ENCODE measurements at regions not wholly inside any gene's neighbourhood (a gene's known extent, or its start where the extent isn't known, plus 50 kb on each side); places are given as distances from the start of the nearest gene placed in this dataset.
A peak's percentile ranks its signal among the peaks of the same experiment; 100 is the strongest.

DNA sequence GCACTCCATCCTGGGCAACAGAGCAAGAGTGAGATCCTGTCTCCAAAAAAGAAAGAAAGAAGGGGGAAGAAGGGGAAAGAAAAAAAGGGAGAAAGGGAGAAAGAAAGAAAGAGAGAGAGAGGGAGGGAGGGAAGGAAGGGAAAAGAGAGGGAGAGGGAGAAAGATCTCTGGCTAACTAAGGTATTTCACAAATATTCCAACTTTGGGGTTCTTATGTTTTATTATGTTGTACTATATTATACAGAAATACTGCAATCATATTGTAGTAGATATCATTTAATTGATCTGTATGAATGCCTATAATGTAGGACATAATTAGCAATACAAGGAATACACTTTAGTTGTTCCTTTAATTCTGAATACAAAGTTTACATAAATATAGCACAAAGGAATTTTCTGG, 70.1 kb upstream of the STAM2 start:
- Histone ChIP-seq H3K9me3 (no peaks in the 10 kb centered on the region), H3K27ac (no peak overlapping the region), H3K4me1 (peaks cover 0 to 26% (median 9%) of the 10 kb centered on the region in 4 donors), H3K27me3 (no peaks in the 10 kb centered on the region), H3K4me3 (no peak overlapping the region), H3K36me3 (no peaks in the 10 kb centered on the region)
- no peak for DNase-seq (ENCODE audit: low spot score in 2 of 2)
- TF ChIP-seq, protein P1, sequence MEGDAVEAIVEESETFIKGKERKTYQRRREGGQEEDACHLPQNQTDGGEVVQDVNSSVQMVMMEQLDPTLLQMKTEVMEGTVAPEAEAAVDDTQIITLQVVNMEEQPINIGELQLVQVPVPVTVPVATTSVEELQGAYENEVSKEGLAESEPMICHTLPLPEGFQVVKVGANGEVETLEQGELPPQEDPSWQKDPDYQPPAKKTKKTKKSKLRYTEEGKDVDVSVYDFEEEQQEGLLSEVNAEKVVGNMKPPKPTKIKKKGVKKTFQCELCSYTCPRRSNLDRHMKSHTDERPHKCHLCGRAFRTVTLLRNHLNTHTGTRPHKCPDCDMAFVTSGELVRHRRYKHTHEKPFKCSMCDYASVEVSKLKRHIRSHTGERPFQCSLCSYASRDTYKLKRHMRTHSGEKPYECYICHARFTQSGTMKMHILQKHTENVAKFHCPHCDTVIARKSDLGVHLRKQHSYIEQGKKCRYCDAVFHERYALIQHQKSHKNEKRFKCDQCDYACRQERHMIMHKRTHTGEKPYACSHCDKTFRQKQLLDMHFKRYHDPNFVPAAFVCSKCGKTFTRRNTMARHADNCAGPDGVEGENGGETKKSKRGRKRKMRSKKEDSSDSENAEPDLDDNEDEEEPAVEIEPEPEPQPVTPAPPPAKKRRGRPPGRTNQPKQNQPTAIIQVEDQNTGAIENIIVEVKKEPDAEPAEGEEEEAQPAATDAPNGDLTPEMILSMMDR (IDR thresholded peaks at IDR 0.05) = no peak
- no peak for TF ChIP-seq EP300 (IDR thresholded peaks at IDR 0.05)
- no peak for TF ChIP-seq POLR2A (IDR thresholded peaks at IDR 0.05)

DNA sequence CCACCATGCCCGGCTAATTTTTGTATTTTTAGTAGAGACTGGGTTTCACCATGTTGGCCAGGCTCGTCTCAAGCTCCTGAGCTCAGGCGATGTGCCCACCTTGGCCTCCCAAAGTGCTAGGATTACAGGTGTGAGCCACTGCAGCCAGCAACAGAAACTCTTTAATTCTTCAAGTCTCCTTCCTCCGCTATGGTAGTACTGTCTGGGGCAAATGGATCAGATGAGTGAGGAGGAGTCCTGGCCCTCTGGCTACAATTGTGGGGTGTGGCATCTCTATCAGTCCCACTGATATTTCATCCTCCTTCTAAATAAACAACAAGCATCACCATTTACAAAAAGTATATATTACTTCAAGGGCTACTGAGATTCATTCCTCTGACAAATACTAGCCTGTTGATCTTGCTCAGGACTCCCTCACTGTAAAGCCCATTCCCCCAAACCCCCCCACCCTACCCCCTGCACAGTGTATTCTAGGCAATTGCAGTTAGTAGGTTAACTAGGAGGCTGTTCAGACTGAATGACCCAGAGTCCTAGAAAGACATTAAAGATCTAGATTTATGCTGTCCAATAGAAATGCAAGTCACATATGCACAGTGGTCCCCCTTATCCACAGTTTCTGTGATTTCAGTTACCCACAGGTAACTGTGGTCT, 71.2 kb upstream of the STAM2 start:
- DNase-seq (ENCODE audit: low spot score in 2 of 2) = no peak
- H3K4me1 ChIP-seq = peaks cover 0 to 26% (median 9%) of the 10 kb centered on the region in 4 donors
- no peak overlapping the region for H3K4me3 ChIP-seq
- TF ChIP-seq POLR2A (IDR thresholded peaks at IDR 0.05) = no peak
- no peak for TF ChIP-seq EP300 (IDR thresholded peaks at IDR 0.05)
- TF ChIP-seq, protein P1 (IDR thresholded peaks at IDR 0.05) = no peak
- no peaks in the 10 kb centered on the region for H3K27me3 ChIP-seq
- no peaks in the 10 kb centered on the region for H3K36me3 ChIP-seq
- 90 to 100% methylated on average over 4 of the region's 4 CpGs for WGBS, 2 donors
- no peaks in the 10 kb centered on the region for H3K9me3 ChIP-seq
- H3K27ac ChIP-seq = peak overlapping the region in 1 of 4 donors; percentile 18

DNA sequence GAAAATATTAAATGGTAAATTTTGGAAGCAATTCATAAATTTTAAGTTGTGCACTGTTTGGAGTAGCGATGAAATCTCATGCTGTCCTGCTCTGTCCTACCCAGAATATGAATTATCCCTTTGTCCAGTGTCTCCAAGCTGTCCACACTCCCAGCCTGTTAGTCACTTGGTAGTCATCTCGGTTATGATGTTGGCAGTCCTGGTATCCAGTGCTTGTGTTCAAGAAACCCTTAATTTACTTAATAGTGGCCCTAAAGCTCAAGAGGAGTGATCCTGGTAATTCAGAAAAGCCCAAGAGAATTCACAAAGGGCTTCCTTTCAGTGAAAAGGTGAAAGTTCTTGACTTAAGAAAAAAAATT, 71.8 kb upstream of the STAM2 start:
- 41 to 49% methylated on average over 2 of the region's 2 CpGs for WGBS, 2 donors
- Histone ChIP-seq H3K27ac (no peak overlapping the region), H3K36me3 (no peaks in the 10 kb centered on the region), H3K4me3 (no peak overlapping the region), H3K9me3 (no peaks in the 10 kb centered on the region), H3K27me3 (no peaks in the 10 kb centered on the region), H3K4me1 (peaks cover 0 to 26% (median 9%) of the 10 kb centered on the region in 4 donors)
- DNase-seq (ENCODE audit: low spot score in 2 of 2) = no peak
- TF ChIP-seq POLR2A (IDR thresholded peaks at IDR 0.05) (no peak), EP300 (IDR thresholded peaks at IDR 0.05) (no peak)
- TF ChIP-seq, protein P1 (IDR thresholded peaks at IDR 0.05) = no peak

DNA sequence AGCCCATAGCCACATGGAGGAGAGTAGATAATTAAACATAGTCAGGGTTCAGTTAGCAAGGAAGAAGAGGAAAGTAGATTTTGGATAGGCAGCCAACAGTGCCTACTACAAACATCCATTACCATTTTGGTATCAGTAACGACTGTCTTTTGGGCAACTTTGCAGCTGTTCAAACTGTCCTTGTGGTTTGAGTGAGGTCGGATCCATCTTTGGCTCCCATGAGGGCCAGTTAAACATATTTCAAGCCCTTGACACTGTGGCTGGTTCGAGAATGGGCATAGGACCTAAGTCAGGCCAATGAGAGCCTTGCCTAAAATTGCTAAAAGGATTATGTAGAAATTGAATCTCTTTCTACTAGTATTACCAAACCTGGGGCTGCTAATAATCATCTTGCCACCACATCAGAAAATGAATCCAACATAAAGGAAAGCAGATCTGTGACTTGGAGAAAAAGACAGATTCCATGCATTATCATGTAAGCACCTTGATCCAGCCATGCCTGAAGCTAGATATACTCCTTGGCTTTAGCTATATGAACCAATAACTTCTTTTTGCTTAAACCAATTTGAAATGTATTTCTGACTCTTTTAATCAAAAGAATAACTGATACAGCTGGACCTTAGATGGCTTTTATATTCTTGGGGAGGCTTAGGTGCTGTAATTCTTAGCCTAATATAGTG, 75.0 kb upstream of the STAM2 start:
- Histone ChIP-seq H3K4me3 (no peak overlapping the region), H3K36me3 (no peaks in the 10 kb centered on the region), H3K27me3 (no peaks in the 10 kb centered on the region), H3K27ac (no peak overlapping the region), H3K9me3 (no peaks in the 10 kb centered on the region), H3K4me1 (peaks cover 0 to 16% (median 4%) of the 10 kb centered on the region in 4 donors)
- no peak for TF ChIP-seq POLR2A (IDR thresholded peaks at IDR 0.05)
- TF ChIP-seq EP300 (IDR thresholded peaks at IDR 0.05) = no peak
- TF ChIP-seq, protein P1 (IDR thresholded peaks at IDR 0.05) = no peak
- DNase-seq (ENCODE audit: low spot score in 2 of 2) = no peak
- 91% methylated on average over 3 of the region's 3 CpGs for WGBS, 2 donors

DNA sequence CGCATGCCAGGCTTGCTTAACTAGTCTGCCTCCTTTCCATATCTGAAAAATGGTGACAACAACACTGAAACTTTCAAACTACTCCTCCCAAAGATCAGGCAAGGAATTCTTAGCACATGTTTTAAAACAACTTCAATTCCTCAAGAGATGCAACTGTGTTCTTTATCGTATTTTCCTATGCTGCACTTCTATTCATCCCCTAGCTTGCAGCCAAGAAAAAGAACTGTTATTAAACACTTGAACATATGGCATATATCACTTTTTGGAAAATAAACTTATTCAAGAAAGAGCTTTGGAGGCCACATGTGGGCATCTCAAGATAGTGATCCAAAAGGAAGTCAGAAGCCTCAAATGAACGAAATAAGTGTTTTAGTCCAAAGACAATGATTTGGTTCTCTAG, 75.6 kb upstream of the STAM2 start:
- Histone ChIP-seq H3K27me3 (no peaks in the 10 kb centered on the region), H3K4me3 (no peak overlapping the region), H3K36me3 (no peaks in the 10 kb centered on the region), H3K9me3 (no peaks in the 10 kb centered on the region), H3K4me1 (peaks cover 0 to 11% (median 2%) of the 10 kb centered on the region in 4 donors), H3K27ac (no peak overlapping the region)
- no peak for DNase-seq (ENCODE audit: low spot score in 2 of 2)
- no peak for TF ChIP-seq POLR2A (IDR thresholded peaks at IDR 0.05)
- TF ChIP-seq, protein P1 (IDR thresholded peaks at IDR 0.05) = no peak
- no peak for TF ChIP-seq EP300 (IDR thresholded peaks at IDR 0.05)
- 49 to 53% methylated on average over 3 of the region's 3 CpGs for WGBS, 2 donors
